BLaER1 (cell line): ENCODE measurements at regions not wholly inside any gene's neighbourhood (a gene's known extent, or its start where the extent isn't known, plus 50 kb on each side); places are given as distances from the start of the nearest gene placed in this dataset.
A peak's percentile ranks its signal among the peaks of the same experiment; 100 is the strongest.

Experiments
- H3K27ac ChIP-seq: shearing (Covaris generic); formaldehyde crosslinking; 2 replicates; pipeline ENCODE4 v1.8.1; 2022
- H3K27me3 ChIP-seq: shearing (Covaris generic); formaldehyde crosslinking; 2 replicates; pipeline ENCODE4 v1.8.1; 2022
- H3K36me3 ChIP-seq: shearing (Covaris generic); formaldehyde crosslinking; 2 replicates; pipeline ENCODE4 v1.8.1; 2022
- H3K4me1 ChIP-seq: shearing (Covaris generic); formaldehyde crosslinking; 2 replicates; pipeline ENCODE4 v1.8.1; 2022
- H3K4me2 ChIP-seq: shearing (Covaris generic); formaldehyde crosslinking; 2 replicates; pipeline ENCODE4 v1.8.1; 2022
- H3K4me3 ChIP-seq: shearing (Covaris generic); formaldehyde crosslinking; 2 replicates; pipeline ENCODE4 v1.8.1; 2022
- H3K9ac ChIP-seq: shearing (Covaris generic); formaldehyde crosslinking; 2 replicates; pipeline ENCODE4 v1.8.1; 2022
- H3K9me3 ChIP-seq: shearing (Covaris generic); formaldehyde crosslinking; 2 replicates; pipeline ENCODE4 v1.8.1; 2022
- H4K20me1 ChIP-seq: shearing (Covaris generic); formaldehyde crosslinking; 2 replicates; pipeline ENCODE4 v1.8.1; 2022
- Cebpa-rat ChIP-seq: shearing (Covaris generic); IDR thresholded peaks from 2 replicates; pipeline ENCODE4 v1.8.1; 2022

DNA sequence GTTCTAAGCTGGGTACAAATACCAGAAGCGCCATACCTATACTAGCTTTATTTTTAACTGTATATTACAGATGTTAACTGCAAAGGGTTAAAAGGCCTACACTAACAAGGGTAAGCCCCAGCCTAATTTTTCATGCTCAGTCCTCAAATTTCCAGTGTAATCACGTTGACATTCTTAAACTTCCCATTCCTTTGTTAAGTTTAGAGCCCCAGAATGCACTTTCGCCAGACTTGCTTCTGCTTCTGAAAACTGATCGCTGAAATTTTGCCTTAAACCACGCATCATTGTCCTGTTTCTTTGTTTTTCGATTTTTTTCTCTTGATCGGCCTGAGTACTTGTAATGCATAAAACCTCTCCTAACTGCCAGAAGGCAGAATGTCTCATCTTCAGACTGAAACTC is 2141.9 kb upstream of the AGA start:
- Histone ChIP-seq H3K4me2 (no peak overlapping the region), H3K9ac (no peak overlapping the region), H3K27me3 (no peaks in the 10 kb centered on the region), H3K9me3 (no peaks in the 10 kb centered on the region), H4K20me1 (no peaks in the 10 kb centered on the region), H3K27ac (no peak overlapping the region), H3K4me3 (no peak overlapping the region), H3K36me3 (no peaks in the 10 kb centered on the region), H3K4me1 (no peaks in the 10 kb centered on the region)
- TF ChIP-seq Cebpa-rat, result no peak

DNA sequence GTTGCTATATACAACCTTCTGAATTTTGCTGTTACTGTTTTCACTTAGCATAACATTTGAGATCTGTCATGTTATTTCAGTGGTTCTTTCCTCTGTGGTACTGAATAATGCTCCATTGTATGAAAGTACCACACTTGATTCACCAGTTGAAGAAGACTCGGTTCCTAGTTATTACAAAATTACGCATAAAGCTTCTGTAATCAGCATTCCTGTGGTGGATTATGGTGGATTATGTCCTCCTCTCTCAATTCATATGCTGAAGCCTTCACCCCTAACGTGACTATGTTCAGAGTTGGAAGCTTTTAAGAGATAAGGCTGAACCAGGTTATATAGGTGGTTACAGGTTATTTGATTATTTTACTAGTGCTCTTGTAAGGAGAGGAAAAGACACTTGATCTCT is 2143.5 kb upstream of the AGA start:
- Histone ChIP-seq H3K27ac (no peak overlapping the region), H3K4me2 (no peak overlapping the region), H3K9me3 (no peaks in the 10 kb centered on the region), H3K9ac (no peak overlapping the region), H3K36me3 (no peaks in the 10 kb centered on the region), H4K20me1 (no peaks in the 10 kb centered on the region), H3K27me3 (no peaks in the 10 kb centered on the region), H3K4me3 (no peak overlapping the region), H3K4me1 (no peaks in the 10 kb centered on the region)
- TF ChIP-seq Cebpa-rat, result no peak

DNA sequence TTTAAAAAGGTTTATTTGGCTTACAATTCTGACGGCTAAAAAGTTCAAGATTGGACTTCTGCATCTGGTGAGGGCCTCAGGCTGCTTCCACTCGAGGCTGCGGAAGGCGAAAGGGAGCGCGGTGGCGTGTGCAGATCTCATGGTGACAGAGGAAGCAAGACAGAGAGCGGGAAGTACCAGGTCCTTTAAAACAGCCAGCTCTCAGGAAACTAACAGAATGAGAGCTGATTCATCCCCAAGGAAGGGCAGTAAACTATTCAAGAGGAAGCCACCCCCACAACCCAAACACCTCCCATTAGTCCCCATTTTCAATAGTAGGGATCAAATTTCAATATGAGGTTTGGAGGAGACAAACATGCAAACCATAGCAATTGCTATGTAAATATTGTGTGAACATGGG is 2144.2 kb upstream of the AGA start:
- no peak for TF ChIP-seq Cebpa-rat
- no peaks in the 10 kb centered on the region for H3K36me3 ChIP-seq
- H4K20me1 ChIP-seq, result no peaks in the 10 kb centered on the region
- no peak overlapping the region for H3K4me3 ChIP-seq
- no peak overlapping the region for H3K27ac ChIP-seq
- no peak overlapping the region for H3K9ac ChIP-seq
- no peaks in the 10 kb centered on the region for H3K4me1 ChIP-seq
- no peak overlapping the region for H3K4me2 ChIP-seq
- H3K9me3 ChIP-seq, result no peaks in the 10 kb centered on the region
- H3K27me3 ChIP-seq, result no peaks in the 10 kb centered on the region

DNA sequence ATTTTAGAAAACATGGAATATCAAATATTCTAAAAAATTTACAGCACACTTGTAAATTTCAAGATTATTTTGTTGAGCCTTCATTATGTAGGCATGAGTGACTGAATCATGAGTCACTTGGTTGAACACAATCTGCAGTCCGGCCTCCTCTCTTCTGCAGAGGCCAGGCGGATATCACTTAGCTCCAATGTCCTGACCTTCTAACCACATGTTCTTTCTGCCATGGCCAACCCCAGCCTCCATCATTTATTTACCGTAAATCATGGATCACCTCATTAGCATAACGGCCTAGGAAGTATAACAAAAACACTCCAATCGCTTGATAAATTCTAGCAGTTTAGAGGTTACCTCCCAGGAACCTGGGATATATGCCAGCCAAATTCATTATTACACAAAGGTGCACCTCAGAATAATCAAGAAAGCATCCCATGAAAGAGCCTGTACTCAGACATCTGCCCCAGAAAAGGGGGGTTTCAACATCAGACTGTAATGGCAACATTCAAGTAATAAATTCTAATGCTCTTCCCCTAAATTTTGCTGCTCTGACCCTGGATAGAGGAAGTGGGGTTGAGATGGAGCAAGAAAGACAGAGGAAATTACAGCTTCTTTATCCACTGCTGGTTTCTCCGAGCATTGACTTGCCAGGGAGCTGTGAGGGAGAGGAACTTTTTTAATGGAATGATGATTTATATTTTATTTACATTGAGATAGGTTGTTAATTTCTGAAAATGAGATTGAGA is 2153.6 kb upstream of the AGA start:
- TF ChIP-seq Cebpa-rat, result no peak
- no peaks in the 10 kb centered on the region for H3K9me3 ChIP-seq
- H3K36me3 ChIP-seq, result no peaks in the 10 kb centered on the region
- H3K4me3 ChIP-seq, result no peak overlapping the region
- H3K4me1 ChIP-seq, result no peaks in the 10 kb centered on the region
- no peak overlapping the region for H3K9ac ChIP-seq
- H3K27me3 ChIP-seq, result no peaks in the 10 kb centered on the region
- no peak overlapping the region for H3K4me2 ChIP-seq
- H3K27ac ChIP-seq, result no peak overlapping the region
- H4K20me1 ChIP-seq, result no peaks in the 10 kb centered on the region

DNA sequence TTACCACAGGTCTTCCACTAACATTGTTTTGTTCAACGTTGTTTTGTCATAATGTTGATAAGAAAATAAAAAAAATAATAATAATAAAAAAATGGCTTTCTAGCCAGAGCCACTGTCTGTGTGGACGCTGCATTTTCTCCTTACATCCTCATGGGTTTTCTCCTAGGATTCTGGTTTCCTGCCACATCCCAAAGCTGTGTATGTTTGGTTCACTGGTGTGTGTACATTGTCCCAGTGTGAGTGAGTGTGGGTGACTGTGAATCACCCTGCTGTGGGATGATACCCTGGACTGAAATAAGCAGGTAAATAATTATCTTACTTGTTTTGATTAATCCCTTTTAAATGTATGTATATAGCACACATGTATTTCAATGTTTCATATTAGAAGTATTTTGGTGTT is 2154.4 kb upstream of the AGA start:
- H3K9me3 ChIP-seq, result no peaks in the 10 kb centered on the region
- H3K36me3 ChIP-seq, result no peaks in the 10 kb centered on the region
- H3K4me2 ChIP-seq, result no peak overlapping the region
- no peaks in the 10 kb centered on the region for H4K20me1 ChIP-seq
- TF ChIP-seq Cebpa-rat, result no peak
- H3K27me3 ChIP-seq, result no peaks in the 10 kb centered on the region
- no peak overlapping the region for H3K4me3 ChIP-seq
- no peak overlapping the region for H3K9ac ChIP-seq
- no peak overlapping the region for H3K27ac ChIP-seq
- H3K4me1 ChIP-seq, result peaks cover 2% of the 10 kb centered on the region

DNA sequence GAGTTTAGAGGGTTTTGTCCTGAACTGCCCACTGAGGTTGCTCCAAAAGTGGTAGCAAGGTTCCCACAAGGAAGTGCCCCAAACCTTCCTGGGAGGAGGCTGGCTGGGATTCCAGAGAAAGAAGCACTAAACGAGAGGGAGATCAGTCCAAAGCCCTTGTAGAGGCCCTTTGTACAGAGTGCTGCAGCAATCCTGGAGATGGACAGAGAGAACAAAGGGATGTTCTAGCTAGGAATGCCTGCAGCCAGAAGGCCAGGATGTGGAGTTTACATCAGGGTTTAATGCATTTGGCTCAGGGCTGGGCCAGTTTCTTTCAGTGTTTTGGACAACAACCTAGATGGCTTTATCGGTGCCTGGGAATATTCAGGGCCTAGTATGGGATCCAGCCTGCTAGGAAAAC is 2155.1 kb upstream of the AGA start:
- no peaks in the 10 kb centered on the region for H3K9me3 ChIP-seq
- no peak overlapping the region for H3K4me3 ChIP-seq
- TF ChIP-seq Cebpa-rat, result no peak
- no peaks in the 10 kb centered on the region for H3K36me3 ChIP-seq
- no peak overlapping the region for H3K9ac ChIP-seq
- no peak overlapping the region for H3K4me2 ChIP-seq
- H3K4me1 ChIP-seq, result peaks cover 8% of the 10 kb centered on the region
- no peak overlapping the region for H3K27ac ChIP-seq
- no peaks in the 10 kb centered on the region for H3K27me3 ChIP-seq
- H4K20me1 ChIP-seq, result no peaks in the 10 kb centered on the region

DNA sequence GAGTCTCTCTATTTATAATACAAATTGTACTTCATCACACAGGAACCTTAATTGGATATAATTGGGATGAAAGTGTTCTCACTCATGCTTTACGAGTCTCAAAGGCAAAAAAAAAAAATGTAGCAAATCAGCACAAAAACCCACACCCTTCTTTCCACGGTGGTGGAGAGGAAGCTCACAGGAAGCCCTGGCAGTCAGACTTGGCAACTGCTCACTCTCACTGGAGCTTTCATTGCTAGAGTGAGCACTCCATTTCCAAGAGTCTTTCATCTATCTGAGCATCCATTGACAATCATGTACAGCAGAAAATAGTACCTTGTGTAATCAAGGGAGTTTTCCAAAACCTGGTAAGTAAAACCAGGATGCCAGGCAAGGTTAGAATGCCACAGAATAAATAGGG is 2159.4 kb upstream of the AGA start:
- H3K27me3 ChIP-seq, result no peaks in the 10 kb centered on the region
- no peak overlapping the region for H3K4me3 ChIP-seq
- H3K36me3 ChIP-seq, result no peaks in the 10 kb centered on the region
- H3K4me1 ChIP-seq, result peaks cover 8% of the 10 kb centered on the region
- H3K4me2 ChIP-seq, result peak overlapping the region; percentile 20; the same call in 1 of the 2 replicates
- H3K9ac ChIP-seq, result no peak overlapping the region
- no peak overlapping the region for H3K27ac ChIP-seq
- H3K9me3 ChIP-seq, result no peaks in the 10 kb centered on the region
- TF ChIP-seq Cebpa-rat, result no peak
- no peaks in the 10 kb centered on the region for H4K20me1 ChIP-seq

DNA sequence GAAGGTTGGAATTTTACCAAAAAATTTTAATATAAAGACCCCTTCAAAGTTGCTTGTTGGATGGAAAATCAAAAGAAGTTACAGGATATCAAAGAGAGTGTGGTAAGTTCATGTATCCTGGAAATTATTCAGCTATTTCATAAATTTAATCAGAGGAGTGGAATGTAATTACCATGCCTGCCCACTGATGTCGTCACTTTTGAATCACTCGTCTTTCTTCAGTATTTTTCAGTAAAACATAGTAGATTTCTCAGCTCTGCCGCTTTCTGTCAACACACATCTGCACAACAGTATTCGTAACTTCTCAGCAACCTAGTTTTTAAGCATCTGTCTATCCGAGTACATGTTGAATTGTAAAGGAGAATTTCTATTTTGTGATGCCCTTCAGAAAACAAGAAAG is 2163.0 kb upstream of the AGA start:
- Histone ChIP-seq H3K4me1 (peaks cover 8% of the 10 kb centered on the region), H4K20me1 (no peaks in the 10 kb centered on the region), H3K9me3 (no peaks in the 10 kb centered on the region), H3K9ac (no peak overlapping the region), H3K27me3 (no peaks in the 10 kb centered on the region), H3K4me2 (no peak overlapping the region), H3K27ac (no peak overlapping the region), H3K36me3 (no peaks in the 10 kb centered on the region), H3K4me3 (no peak overlapping the region)
- no peak for TF ChIP-seq Cebpa-rat

DNA sequence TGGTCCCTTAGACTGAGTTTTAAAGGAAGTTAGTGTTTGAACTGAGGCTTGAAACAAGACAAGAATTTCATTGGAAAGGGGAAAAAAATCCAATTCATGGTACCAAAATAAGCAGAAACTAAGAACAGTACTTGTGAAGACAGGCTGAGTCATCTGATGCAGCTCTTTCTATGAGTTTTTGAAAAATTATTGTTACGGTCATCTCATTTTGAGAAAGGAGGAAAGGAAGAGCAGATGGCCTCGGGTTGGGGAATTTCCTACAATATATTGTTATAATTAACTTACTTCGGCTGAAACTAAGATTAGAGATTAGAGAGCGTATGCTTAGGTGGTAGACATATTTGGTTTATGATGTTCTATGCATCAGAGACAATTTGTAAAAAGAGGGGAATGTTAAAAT is 2164.8 kb upstream of the AGA start:
- no peak for TF ChIP-seq Cebpa-rat
- no peaks in the 10 kb centered on the region for H3K9me3 ChIP-seq
- no peaks in the 10 kb centered on the region for H3K27me3 ChIP-seq
- peaks cover 1% of the 10 kb centered on the region for H3K4me1 ChIP-seq
- no peak overlapping the region for H3K27ac ChIP-seq
- H3K36me3 ChIP-seq, result no peaks in the 10 kb centered on the region
- H4K20me1 ChIP-seq, result no peaks in the 10 kb centered on the region
- no peak overlapping the region for H3K9ac ChIP-seq
- H3K4me3 ChIP-seq, result no peak overlapping the region
- no peak overlapping the region for H3K4me2 ChIP-seq

DNA sequence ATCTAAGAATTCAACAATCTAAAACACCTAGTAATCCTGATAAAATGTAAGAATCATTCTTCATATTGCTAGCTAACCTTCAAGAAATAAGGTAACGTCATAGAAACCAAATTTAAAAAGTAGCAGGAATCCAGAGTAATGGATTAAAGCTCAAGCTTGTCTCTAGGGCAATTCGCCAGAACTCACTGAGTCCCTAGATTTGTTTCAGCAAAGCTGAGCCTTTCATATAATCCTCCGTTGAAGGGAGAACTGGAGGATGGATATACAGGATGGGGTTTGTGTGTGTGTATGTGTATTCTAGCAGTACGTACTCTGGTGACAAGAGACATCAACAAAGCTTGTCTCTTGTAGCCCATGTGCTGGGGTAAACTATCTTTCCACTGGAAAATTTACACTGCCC is 2173.5 kb upstream of the AGA start:
- Histone ChIP-seq H3K9me3 (no peaks in the 10 kb centered on the region), H3K36me3 (no peaks in the 10 kb centered on the region), H3K27me3 (no peaks in the 10 kb centered on the region), H4K20me1 (no peaks in the 10 kb centered on the region), H3K4me3 (no peak overlapping the region), H3K4me1 (no peaks in the 10 kb centered on the region), H3K4me2 (no peak overlapping the region), H3K9ac (no peak overlapping the region), H3K27ac (no peak overlapping the region)
- no peak for TF ChIP-seq Cebpa-rat

DNA sequence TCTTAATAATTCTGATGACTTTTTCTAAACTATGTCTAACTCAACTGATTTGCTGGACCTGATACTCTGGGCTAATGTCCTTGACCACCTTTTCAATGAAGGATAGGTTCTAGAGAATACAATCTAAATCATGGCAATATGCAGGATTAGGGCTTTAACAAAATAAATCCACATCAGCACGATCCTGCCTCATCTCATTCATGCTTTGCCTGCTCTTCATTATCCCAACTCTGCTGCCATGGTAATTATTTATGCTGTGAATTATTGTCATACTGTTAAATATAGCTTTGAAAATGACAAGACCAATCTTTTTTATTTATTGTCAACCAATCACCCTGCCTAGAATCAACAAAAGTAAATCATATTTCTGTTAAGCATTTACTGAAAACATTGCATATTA is 2176.7 kb upstream of the AGA start:
- H3K27me3 ChIP-seq, result no peaks in the 10 kb centered on the region
- no peaks in the 10 kb centered on the region for H4K20me1 ChIP-seq
- no peaks in the 10 kb centered on the region for H3K36me3 ChIP-seq
- H3K9me3 ChIP-seq, result no peaks in the 10 kb centered on the region
- H3K9ac ChIP-seq, result no peak overlapping the region
- no peak overlapping the region for H3K27ac ChIP-seq
- H3K4me1 ChIP-seq, result no peaks in the 10 kb centered on the region
- no peak for TF ChIP-seq Cebpa-rat
- H3K4me3 ChIP-seq, result no peak overlapping the region
- H3K4me2 ChIP-seq, result no peak overlapping the region
